WTC11 (cell line): ENCODE measurements at regions not wholly inside any gene's neighbourhood (a gene's known extent, or its start where the extent isn't known, plus 50 kb on each side); places are given as distances from the start of the nearest gene placed in this dataset.

Experiments used
- ATAC-seq: fragments of 200-7000 bp; cut with Tn5 transposase; 2 replicates; pipeline ENCODE4 v1.10.0; 2021; ENCODE audit warnings: mild to moderate bottlenecking, moderate library complexity
- CTCF ChIA-PET: fragments of 300-600 bp; sonication (Branson Sonifier 250); formaldehyde crosslinking; loops from one replicate; lab custom pipeline; 2021; ENCODE audit warnings: antibody characterized with exemption; lab: Charles Lee
- POLR2A ChIA-PET: fragments of 350-600 bp; sonication (Branson Sonifier 250); formaldehyde crosslinking; loops from one replicate; lab custom pipeline; 2021; ENCODE audit warnings: antibody characterized with exemption; lab: Charles Lee
- DNase-seq: peaks from one replicate; pipeline ENCODE4 v3.0.0; 2021; ENCODE audit warnings: low spot score
- H3K27ac Mint-ChIP-seq: 2 replicates; pipeline ENCODE4 v1.8.0; 2021; ENCODE audit warnings: mixed read lengths
- H3K27me3 Mint-ChIP-seq: 2 replicates; pipeline ENCODE4 v1.8.0; 2021; ENCODE audit warnings: low read depth, mild to moderate bottlenecking, moderate library complexity, mixed read lengths
- H3K36me3 Mint-ChIP-seq: 2 replicates; pipeline ENCODE4 v1.8.0; 2021; ENCODE audit warnings: mixed read lengths
- H3K4me1 Mint-ChIP-seq: 2 replicates; pipeline ENCODE4 v1.8.0; 2022; ENCODE audit warnings: mixed read lengths
- H3K4me3 Mint-ChIP-seq: 2 replicates; pipeline ENCODE4 v1.8.0; 2021; ENCODE audit warnings: mild to moderate bottlenecking, moderate library complexity, mixed read lengths
- H3K9me3 Mint-ChIP-seq: 2 replicates; pipeline ENCODE4 v1.8.0; 2021; ENCODE audit warnings: mixed read lengths
- ATF1 ChIP-seq: sonication (generic); formaldehyde crosslinking; IDR thresholded peaks from 2 replicates; pipeline ENCODE4 v1.8.1; 2023; ENCODE audit warnings: mild to moderate bottlenecking, moderate library complexity, missing genetic modification reagents
- CBFB ChIP-seq: sonication (generic); formaldehyde crosslinking; IDR thresholded peaks from 2 replicates; pipeline ENCODE4 v1.8.1; 2022; ENCODE audit warnings: mild to moderate bottlenecking, low read depth, missing genetic modification reagents
- CREM ChIP-seq: sonication (generic); formaldehyde crosslinking; IDR thresholded peaks from 2 replicates; pipeline ENCODE4 v1.8.1; 2022; ENCODE audit warnings: mild to moderate bottlenecking, missing genetic modification reagents, moderate library complexity
- HMGA2 ChIP-seq: fragments of 250-450 bp; sonication (Bioruptor Pico); IDR thresholded peaks from 2 replicates; pipeline ENCODE4 v1.4.0; 2021; ENCODE audit warnings: mild to moderate bottlenecking, moderate library complexity
- IRF2 ChIP-seq: sonication (generic); formaldehyde crosslinking; IDR thresholded peaks from 2 replicates; pipeline ENCODE4 v1.8.0; 2022; ENCODE audit warnings: low read depth, missing genetic modification reagents, borderline replicate concordance
- JUN ChIP-seq: sonication (generic); formaldehyde crosslinking; IDR thresholded peaks from 2 replicates; pipeline ENCODE4 v1.8.0; 2023; ENCODE audit warnings: mild to moderate bottlenecking, missing genetic modification reagents
- MYBL2 ChIP-seq: sonication (generic); formaldehyde crosslinking; IDR thresholded peaks from 2 replicates; pipeline ENCODE4 v1.8.1; 2023; ENCODE audit warnings: mild to moderate bottlenecking, moderate library complexity, missing genetic modification reagents
- NFYB ChIP-seq: sonication (generic); formaldehyde crosslinking; conservative IDR thresholded peaks from 2 replicates; pipeline ENCODE4 v1.8.0; 2022; ENCODE audit warnings: low read depth, missing genetic modification reagents
- OVOL2 ChIP-seq: fragments of 250-450 bp; sonication (Bioruptor Pico); IDR thresholded peaks from 2 replicates; pipeline ENCODE4 v1.9.0; 2021; ENCODE audit warnings: mild to moderate bottlenecking, borderline replicate concordance
- SMAD3 ChIP-seq: sonication (generic); formaldehyde crosslinking; IDR thresholded peaks from 2 replicates; pipeline ENCODE4 v1.8.0; 2022; ENCODE audit warnings: missing genetic modification reagents, mild to moderate bottlenecking, borderline replicate concordance
- ZBTB21 ChIP-seq: sonication (generic); formaldehyde crosslinking; IDR thresholded peaks from 2 replicates; pipeline ENCODE4 v1.8.1; 2023; ENCODE audit warnings: mild to moderate bottlenecking, missing genetic modification reagents, borderline replicate concordance
- ZNF232 ChIP-seq: sonication (generic); formaldehyde crosslinking; IDR thresholded peaks from 2 replicates; pipeline ENCODE4 v1.8.0; 2022; ENCODE audit warnings: mild to moderate bottlenecking, missing genetic modification reagents
- ZNF396 ChIP-seq: fragments of 250-450 bp; sonication (Bioruptor Pico); IDR thresholded peaks from 2 replicates; pipeline ENCODE4 v1.8.0; 2021; ENCODE audit warnings: mild to moderate bottlenecking, moderate library complexity, borderline replicate concordance
- TF ChIP-seq, protein P1 (sequence below): sonication (generic); formaldehyde crosslinking; IDR thresholded peaks from 2 replicates; pipeline ENCODE4 v1.8.1; 2022; ENCODE audit warnings: mild to moderate bottlenecking, missing genetic modification reagents, moderate library complexity, borderline replicate concordance
- TF ChIP-seq, protein P2 (sequence below): sonication (generic); formaldehyde crosslinking; IDR thresholded peaks from 2 replicates; pipeline ENCODE4 v1.8.1; 2023; ENCODE audit warnings: mild to moderate bottlenecking, moderate library complexity, missing genetic modification reagents
- TF ChIP-seq, protein P3 (sequence below): fragments of 200-600 bp; IDR thresholded peaks from 2 replicates; pipeline ENCODE4 v1.8.0; 2022; ENCODE audit warnings: antibody characterized with exemption
- TF ChIP-seq, protein P4 (sequence below): sonication (generic); formaldehyde crosslinking; IDR thresholded peaks from 2 replicates; pipeline ENCODE4 v1.8.0; 2022; ENCODE audit warnings: missing genetic modification reagents
- TF ChIP-seq, protein P5 (sequence below): sonication (generic); formaldehyde crosslinking; IDR thresholded peaks from 2 replicates; pipeline ENCODE4 v1.8.1; 2023; ENCODE audit warnings: mild to moderate bottlenecking, missing genetic modification reagents, moderate library complexity
- TF ChIP-seq, protein P6 (sequence below): sonication (generic); formaldehyde crosslinking; IDR thresholded peaks from 2 replicates; pipeline ENCODE4 v1.8.1; 2022; ENCODE audit warnings: low read depth, mild to moderate bottlenecking, moderate library complexity, missing genetic modification reagents, borderline replicate concordance
- TF ChIP-seq, protein P7 (sequence below): sonication (generic); formaldehyde crosslinking; IDR thresholded peaks from 2 replicates; pipeline ENCODE4 v1.8.0; 2023; ENCODE audit warnings: missing genetic modification reagents

DNA sequence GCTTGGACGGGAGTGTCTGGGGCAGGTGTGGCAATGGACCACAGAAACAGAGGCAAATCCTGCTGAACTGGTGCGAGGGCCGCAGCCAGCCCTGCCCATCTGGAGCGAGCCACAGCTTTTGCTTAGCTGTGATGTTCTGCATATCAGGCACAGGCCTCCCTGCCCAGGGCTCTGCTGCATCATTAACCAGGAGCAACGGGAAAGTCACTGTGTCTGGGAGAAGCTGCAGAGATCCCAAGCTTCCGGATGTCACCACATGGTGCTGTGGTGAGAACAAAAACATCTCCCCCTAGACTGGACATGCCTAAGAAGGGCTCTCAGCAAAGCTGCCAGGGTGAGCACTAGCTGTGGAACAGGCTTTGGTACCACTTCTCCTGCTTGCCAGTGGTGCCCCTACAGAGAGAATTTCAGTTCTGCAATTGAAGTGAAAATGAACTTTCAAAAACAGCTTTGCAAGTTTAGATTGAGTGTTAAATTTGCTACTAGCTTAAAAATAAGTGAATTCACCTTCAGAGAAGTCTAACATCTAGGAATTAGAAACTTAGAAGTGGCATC, 172.9 kb upstream of the MYT1L start:
- Mint-ChIP-seq H3K27me3 (no peaks in the 10 kb centered on the region; the same call in none of the 2 replicates), H3K4me1 (no peaks in the 10 kb centered on the region), H3K36me3 (peaks cover 21% of the 10 kb centered on the region), H3K4me3 (no peak overlapping the region), H3K27ac (no peak overlapping the region), H3K9me3 (peaks cover 29% of the 10 kb centered on the region)
- TF ChIP-seq JUN (CRISPR knock-in tag) = no peak
- no peak for TF ChIP-seq MYBL2 (CRISPR knock-in tag)
- TF ChIP-seq, protein P1, sequence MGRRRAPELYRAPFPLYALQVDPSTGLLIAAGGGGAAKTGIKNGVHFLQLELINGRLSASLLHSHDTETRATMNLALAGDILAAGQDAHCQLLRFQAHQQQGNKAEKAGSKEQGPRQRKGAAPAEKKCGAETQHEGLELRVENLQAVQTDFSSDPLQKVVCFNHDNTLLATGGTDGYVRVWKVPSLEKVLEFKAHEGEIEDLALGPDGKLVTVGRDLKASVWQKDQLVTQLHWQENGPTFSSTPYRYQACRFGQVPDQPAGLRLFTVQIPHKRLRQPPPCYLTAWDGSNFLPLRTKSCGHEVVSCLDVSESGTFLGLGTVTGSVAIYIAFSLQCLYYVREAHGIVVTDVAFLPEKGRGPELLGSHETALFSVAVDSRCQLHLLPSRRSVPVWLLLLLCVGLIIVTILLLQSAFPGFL = no peak
- ChIA-PET CTCF (no interaction called here), POLR2A (no interaction called here)
- DNase-seq (no peak), ATAC-seq (no peak)

DNA sequence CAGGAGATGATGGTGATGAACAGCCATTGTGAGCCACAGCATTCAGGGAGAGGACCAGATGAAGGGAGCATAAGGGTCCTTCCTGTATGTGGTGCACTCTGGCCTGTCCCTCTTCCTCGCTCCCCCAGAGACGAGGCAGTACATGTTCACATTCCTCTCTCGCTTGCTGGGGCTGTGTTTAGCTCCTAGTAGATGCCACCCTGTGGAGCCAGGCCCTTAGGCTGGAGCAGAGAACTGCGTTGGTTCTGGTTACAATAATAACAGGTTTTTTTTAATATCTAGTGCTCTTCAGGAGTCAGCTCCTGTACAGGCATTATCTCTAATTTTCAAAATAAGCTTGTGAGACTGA, 171.1 kb upstream of the MYT1L start:
- ChIA-PET POLR2A (no interaction called here), CTCF (no interaction called here)
- ATAC-seq (no peak), DNase-seq (no peak)
- no peaks in the 10 kb centered on the region; the same call in 1 of the 2 replicates for H3K27me3 Mint-ChIP-seq
- peaks cover 33% of the 10 kb centered on the region for H3K9me3 Mint-ChIP-seq
- no peaks in the 10 kb centered on the region for H3K4me1 Mint-ChIP-seq
- no peak overlapping the region for H3K27ac Mint-ChIP-seq
- TF ChIP-seq ZNF396 (CRISPR knock-in tag) (no peak), ATF1 (CRISPR knock-in tag) (no peak), ZBTB21 (CRISPR knock-in tag) (no peak)
- TF ChIP-seq, protein P2, sequence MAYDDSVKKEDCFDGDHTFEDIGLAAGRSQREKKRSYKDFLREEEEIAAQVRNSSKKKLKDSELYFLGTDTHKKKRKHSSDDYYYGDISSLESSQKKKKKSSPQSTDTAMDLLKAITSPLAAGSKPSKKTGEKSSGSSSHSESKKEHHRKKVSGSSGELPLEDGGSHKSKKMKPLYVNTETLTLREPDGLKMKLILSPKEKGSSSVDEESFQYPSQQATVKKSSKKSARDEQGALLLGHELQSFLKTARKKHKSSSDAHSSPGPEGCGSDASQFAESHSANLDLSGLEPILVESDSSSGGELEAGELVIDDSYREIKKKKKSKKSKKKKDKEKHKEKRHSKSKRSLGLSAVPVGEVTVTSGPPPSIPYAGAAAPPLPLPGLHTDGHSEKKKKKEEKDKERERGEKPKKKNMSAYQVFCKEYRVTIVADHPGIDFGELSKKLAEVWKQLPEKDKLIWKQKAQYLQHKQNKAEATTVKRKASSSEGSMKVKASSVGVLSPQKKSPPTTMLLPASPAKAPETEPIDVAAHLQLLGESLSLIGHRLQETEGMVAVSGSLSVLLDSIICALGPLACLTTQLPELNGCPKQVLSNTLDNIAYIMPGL = no peak
- H3K36me3 Mint-ChIP-seq = peaks cover 21% of the 10 kb centered on the region
- no peak overlapping the region for H3K4me3 Mint-ChIP-seq

DNA sequence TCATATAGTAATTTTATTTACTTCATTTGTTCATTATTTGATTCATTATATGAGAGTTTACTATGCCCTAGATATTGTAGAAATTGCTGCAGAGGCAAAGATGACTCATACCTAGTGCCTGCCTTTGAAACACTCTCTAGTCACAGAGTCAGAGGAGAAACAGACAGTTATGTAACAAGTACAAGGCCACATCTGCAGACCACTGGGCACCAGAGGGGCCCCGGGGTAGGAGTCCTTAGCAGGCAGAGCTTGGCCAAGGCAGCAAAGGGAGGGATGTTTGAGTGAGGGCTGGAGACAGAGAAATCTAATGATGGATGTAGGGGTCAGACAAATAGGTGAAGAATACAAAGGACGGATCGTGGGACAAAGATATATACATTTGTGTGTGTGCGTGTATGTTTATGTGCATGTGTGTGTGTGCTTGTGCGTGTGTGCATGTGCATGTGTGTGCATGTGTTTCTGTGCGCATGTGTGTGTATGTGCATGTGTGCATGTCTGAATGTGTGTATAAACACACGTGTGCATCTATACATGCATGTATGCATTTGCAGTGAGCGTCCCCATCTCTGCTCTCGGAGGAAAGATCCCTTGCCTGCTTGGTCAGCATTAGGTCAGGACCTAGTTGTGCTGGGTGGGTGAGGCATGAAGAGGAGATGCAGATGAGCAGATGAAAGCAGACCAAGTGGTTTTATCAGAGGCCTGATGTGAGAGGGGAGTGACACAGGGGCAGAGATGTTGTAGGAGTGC, 170.6 kb upstream of the MYT1L start:
- ATAC-seq (no peak), DNase-seq (no peak)
- Mint-ChIP-seq H3K27me3 (no peaks in the 10 kb centered on the region; the same call in 1 of the 2 replicates), H3K9me3 (peaks cover 28% of the 10 kb centered on the region), H3K36me3 (peaks cover 16% of the 10 kb centered on the region), H3K4me1 (no peaks in the 10 kb centered on the region), H3K4me3 (no peak overlapping the region), H3K27ac (no peak overlapping the region)
- POLR2A ChIA-PET = no interaction called here
- TF ChIP-seq, protein P3, sequence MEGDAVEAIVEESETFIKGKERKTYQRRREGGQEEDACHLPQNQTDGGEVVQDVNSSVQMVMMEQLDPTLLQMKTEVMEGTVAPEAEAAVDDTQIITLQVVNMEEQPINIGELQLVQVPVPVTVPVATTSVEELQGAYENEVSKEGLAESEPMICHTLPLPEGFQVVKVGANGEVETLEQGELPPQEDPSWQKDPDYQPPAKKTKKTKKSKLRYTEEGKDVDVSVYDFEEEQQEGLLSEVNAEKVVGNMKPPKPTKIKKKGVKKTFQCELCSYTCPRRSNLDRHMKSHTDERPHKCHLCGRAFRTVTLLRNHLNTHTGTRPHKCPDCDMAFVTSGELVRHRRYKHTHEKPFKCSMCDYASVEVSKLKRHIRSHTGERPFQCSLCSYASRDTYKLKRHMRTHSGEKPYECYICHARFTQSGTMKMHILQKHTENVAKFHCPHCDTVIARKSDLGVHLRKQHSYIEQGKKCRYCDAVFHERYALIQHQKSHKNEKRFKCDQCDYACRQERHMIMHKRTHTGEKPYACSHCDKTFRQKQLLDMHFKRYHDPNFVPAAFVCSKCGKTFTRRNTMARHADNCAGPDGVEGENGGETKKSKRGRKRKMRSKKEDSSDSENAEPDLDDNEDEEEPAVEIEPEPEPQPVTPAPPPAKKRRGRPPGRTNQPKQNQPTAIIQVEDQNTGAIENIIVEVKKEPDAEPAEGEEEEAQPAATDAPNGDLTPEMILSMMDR = no peak
- no peak for TF ChIP-seq HMGA2 (CRISPR knock-in tag)
- TF ChIP-seq CREM (CRISPR knock-in tag) = no peak
- no peak for TF ChIP-seq ZNF232
- TF ChIP-seq JUN (CRISPR knock-in tag) = no peak
- TF ChIP-seq NFYB (CRISPR knock-in tag) = no peak
- TF ChIP-seq, protein P4, sequence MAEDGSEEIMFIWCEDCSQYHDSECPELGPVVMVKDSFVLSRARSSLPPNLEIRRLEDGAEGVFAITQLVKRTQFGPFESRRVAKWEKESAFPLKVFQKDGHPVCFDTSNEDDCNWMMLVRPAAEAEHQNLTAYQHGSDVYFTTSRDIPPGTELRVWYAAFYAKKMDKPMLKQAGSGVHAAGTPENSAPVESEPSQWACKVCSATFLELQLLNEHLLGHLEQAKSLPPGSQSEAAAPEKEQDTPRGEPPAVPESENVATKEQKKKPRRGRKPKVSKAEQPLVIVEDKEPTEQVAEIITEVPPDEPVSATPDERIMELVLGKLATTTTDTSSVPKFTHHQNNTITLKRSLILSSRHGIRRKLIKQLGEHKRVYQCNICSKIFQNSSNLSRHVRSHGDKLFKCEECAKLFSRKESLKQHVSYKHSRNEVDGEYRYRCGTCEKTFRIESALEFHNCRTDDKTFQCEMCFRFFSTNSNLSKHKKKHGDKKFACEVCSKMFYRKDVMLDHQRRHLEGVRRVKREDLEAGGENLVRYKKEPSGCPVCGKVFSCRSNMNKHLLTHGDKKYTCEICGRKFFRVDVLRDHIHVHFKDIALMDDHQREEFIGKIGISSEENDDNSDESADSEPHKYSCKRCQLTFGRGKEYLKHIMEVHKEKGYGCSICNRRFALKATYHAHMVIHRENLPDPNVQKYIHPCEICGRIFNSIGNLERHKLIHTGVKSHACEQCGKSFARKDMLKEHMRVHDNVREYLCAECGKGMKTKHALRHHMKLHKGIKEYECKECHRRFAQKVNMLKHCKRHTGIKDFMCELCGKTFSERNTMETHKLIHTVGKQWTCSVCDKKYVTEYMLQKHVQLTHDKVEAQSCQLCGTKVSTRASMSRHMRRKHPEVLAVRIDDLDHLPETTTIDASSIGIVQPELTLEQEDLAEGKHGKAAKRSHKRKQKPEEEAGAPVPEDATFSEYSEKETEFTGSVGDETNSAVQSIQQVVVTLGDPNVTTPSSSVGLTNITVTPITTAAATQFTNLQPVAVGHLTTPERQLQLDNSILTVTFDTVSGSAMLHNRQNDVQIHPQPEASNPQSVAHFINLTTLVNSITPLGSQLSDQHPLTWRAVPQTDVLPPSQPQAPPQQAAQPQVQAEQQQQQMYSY (CRISPR knock-in tag) = no peak
- TF ChIP-seq, protein P5, sequence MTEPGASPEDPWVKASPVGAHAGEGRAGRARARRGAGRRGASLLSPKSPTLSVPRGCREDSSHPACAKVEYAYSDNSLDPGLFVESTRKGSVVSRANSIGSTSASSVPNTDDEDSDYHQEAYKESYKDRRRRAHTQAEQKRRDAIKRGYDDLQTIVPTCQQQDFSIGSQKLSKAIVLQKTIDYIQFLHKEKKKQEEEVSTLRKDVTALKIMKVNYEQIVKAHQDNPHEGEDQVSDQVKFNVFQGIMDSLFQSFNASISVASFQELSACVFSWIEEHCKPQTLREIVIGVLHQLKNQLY (CRISPR knock-in tag) = no peak
- no peak for TF ChIP-seq OVOL2 (CRISPR knock-in tag)
- TF ChIP-seq SMAD3 (CRISPR knock-in tag) = no peak
- TF ChIP-seq CBFB (CRISPR knock-in tag) = no peak
- TF ChIP-seq ZBTB21 (CRISPR knock-in tag) = no peak
- no peak for TF ChIP-seq IRF2 (CRISPR knock-in tag)
- TF ChIP-seq MYBL2 (CRISPR knock-in tag) = no peak
- TF ChIP-seq, protein P6, sequence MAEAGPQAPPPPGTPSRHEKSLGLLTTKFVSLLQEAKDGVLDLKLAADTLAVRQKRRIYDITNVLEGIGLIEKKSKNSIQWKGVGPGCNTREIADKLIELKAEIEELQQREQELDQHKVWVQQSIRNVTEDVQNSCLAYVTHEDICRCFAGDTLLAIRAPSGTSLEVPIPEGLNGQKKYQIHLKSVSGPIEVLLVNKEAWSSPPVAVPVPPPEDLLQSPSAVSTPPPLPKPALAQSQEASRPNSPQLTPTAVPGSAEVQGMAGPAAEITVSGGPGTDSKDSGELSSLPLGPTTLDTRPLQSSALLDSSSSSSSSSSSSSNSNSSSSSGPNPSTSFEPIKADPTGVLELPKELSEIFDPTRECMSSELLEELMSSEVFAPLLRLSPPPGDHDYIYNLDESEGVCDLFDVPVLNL (CRISPR knock-in tag) = no peak
- TF ChIP-seq, protein P7, sequence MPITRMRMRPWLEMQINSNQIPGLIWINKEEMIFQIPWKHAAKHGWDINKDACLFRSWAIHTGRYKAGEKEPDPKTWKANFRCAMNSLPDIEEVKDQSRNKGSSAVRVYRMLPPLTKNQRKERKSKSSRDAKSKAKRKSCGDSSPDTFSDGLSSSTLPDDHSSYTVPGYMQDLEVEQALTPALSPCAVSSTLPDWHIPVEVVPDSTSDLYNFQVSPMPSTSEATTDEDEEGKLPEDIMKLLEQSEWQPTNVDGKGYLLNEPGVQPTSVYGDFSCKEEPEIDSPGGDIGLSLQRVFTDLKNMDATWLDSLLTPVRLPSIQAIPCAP (CRISPR knock-in tag) = no peak
- CTCF ChIA-PET = no interaction called here
